Stimulated activated CD4-positive, alpha-beta T cell treated with anti-CD3 and anti-CD28 coated beads, Interleukin-4, amount 100 ng/mL, for 48 hours (primary cell): ENCODE measurements at regions not wholly inside any gene's neighbourhood (a gene's known extent, or its start where the extent isn't known, plus 50 kb on each side); places are given as distances from the start of the nearest gene placed in this dataset.

Experiments used
- DNase-seq, 2 donors: peaks; one replicate each; pipeline ENCODE4 v3.0.0-alpha.2; 2020; ENCODE audit warnings: low read depth in 2 of 2

DNA sequence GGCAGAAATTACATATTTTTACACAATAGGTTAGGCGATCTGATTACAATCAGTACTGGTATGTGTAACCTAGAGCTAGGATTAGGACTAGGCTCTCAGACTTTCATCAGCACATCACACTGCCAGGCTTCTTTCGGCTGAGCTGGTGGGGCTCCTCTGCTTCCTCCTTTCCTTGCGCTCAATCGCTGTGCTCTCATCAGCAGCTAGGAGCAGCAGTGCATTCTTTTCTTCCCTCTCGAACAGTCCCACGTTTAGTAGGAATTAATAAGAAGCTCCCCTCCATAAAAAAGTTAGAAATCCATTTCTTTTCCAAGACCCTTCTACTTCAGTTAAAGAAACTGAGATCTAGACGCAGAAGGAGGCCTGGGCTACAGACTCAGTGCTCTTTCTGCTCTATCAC, 350.4 kb downstream of the SPRY1 start:
- DNase-seq: no peak

DNA sequence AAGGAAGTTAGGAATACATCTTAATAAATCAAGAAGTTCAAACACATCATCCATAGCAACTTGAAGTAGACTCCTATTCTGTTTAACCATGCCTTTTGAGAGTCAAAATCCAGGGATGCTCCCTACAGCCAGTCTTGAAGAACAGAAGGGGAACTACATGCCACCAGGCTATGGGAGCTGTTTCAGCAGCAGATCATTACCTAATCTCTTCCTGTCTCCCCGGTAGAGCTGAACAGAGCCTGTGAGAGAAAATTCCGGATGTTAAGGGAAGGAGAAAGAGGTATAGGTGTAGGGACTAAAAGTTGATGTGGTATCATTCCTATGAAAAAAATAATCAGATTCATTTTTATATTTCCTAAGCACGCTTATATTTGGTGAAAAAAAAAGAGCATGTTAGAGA, 352.2 kb downstream of the SPRY1 start:
- DNase-seq: no peak

DNA sequence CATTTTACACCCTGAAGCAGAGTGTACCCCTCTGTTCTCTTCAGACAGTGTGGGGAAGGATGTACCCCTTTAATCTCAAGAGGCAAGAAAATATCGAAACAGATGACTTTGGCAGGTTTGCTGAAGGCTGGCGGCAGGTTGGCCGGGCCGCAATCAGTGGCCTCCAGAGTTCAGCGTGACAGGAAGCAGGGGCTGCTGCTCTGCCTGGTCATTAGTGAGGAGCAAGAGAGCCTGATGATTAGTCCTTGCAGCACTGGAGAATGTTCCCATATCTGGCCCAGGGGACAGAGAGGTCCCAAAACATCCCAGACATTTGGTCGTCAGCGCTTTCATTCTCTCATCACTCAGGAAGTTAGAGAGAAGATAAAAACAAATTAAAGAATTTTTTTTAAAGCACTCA, 352.8 kb downstream of the SPRY1 start:
- DNase-seq: no peak

DNA sequence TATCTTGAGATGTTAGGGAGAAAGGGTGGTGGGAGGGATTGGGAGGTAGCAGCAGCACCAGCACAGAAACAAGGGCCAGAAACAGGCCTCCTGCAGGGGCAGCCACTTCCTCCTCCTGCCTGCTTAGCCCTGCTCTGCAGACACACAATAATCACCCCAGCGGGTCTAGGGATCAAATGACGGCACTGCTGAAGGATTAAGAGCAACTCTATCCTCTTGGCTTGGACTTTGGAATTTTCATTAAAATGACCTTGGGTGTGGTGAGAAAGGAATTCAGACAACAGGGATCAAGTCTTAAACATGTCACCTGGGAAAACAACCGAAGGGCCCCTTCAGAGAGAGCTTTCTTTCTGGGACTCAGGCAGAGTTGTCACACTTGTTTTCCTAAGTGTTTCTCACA, 353.4 kb downstream of the SPRY1 start:
- DNase-seq: no peak

DNA sequence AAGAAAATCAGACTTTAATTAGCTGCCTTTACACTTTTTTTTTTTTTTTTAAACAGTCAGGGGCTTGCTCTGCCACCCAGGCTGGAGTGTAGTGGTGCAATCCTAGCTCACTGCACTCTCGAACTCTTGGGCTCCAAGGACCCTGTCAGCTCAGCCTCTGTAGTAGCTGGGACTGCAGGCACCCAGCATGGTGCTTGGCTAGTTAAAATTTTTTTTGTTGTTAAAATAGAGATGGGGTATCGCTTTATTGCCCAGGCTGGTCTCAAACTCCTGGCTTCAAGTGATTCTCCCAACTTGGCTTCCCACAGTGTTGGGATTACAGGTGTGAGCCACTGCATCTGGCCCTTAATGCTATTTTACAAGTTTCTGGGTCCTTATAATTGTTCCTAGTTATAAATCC, 359.1 kb downstream of the SPRY1 start:
- no peak for DNase-seq

DNA sequence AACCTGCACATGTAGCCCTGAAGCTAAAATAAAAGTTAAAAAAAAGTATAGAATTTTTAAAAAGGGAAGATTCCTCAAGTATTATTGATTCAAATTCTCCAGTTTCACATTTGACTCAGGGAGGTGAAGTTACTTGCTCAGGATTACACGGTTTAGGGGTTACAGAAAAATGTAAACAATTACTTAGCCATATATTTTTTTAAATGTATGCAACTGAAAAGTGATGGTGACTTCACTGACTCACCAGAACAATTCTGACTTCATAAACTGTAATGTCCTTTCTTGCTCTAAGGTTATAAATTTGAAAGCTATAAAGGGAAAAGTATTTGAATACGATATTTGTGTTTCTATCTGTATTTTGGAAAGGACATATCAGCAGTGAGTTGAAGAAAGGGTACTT, 371.2 kb downstream of the SPRY1 start:
- no peak for DNase-seq

DNA sequence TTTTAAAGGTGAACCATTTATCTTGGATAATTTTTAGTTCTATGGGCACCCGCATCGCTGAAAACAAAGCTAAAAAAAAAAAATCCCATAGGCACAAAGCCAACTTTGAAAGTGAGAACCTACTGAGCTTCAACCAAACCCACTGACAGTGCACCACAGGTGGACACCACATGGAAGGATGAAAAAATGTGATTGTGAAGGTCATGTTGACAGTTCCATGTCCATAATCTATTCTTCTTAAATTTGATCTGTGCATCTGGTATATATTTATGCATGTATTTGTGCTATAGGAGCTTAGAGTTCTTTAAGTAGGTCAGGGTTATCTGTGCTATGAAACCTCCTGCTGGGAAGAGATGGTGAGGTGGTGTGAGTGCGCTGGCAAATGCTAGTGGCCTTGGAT, 374.3 kb downstream of the SPRY1 start:
- DNase-seq: no peak

DNA sequence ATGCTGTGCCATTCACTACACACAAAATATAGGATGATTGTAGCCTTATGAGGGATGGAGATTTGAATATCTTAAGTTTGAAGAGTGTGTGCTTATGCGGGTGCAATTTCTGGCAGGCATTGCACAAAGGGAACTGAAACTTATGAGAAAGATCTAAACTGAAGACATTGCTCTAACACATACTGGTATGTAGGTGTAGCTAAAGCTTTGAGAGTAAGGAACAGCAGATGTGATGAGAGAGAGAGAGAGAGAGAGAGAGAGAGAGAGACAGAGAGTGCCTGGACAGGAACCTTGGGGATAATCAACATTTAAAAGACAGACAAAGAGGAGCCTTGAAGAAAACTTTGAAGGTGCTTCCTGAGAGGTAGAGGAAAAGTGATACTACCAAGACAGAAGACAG, 379.7 kb downstream of the SPRY1 start:
- DNase-seq: no peak

DNA sequence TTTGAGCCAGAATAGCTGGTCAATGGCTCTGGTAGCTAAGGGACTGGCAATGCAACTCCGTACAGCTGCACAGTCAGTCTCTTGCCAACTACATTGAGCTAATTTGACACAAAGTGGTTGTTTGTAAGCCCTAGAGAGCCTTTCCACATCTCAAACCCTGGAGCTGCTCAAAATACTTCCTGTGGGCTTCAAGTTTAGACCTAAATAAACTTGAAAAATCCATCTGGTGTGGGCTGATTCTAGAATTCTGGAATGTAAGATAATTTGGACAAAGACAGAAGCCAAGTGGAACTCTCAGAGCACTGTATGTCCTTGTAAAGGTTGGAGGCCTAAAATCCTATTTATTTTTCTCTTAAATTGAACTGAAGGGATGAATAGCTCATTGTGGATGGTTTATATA, 380.8 kb downstream of the SPRY1 start:
- DNase-seq: no peak

DNA sequence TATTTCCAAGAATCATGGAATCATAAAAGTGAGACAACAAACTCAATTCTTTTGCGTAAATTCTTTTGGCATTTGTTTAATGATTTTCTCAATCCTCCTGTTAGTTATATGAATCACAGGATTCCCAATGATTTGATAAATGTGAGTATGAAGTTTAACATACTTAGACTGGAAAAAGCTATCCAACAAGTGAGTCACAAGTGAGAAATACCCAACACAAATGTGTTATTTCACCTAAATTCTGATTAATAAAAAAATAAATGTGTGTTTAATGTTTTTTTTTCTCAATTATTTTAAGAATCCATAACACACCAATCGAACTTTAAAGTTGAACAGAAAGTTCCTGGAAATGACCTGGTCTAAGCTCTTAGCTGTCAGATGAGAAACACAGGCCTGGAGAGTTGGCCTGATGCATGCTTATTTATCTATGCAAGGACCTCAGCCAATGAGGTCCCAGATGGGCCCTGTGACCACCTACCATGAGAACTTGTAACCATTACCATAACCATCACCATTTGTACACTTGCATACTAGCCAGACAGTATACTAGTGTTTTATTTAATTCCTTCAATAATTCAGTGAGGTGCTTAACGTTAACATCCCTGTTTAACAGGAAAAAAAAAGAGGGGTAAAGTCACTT, 386.7 kb downstream of the SPRY1 start:
- no peak for DNase-seq

DNA sequence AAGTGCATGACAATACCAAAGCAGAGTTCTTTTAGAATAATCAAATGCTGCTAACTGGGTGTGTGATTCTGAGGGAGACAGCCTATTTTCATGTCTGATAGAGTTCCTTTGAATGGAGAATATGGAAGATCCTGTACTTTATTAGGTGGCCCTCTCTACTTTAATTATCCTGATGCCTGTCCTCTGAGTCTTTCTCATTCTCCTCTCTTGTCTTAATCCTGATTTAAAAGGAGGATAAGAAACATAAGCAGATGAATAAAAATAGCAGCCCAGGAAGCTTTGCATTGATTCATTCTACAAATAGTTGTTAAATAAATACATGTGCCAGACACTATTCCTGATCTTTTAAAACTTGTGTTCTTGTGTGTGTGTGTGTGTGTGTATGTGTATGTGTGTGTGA, 387.3 kb downstream of the SPRY1 start:
- no peak for DNase-seq

DNA sequence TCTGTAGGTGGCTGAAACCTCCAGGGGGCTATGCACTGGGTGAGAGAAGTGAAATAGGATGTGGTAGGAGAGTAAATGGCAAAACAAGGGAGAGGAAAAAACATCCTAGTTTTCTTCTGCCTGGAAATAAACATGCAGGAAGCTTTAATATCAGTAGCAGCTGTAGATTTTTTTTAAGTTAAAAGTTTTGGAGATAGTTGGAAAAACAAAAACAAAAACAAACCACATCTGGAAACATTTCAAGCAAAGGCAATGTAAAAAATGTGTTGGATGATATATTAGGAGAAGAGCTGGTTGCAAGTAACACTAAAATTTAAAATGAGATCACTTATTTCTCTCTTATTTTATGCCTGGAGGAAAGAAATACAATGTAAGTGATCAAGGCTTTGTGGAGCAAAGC, 388.0 kb downstream of the SPRY1 start:
- no peak for DNase-seq

DNA sequence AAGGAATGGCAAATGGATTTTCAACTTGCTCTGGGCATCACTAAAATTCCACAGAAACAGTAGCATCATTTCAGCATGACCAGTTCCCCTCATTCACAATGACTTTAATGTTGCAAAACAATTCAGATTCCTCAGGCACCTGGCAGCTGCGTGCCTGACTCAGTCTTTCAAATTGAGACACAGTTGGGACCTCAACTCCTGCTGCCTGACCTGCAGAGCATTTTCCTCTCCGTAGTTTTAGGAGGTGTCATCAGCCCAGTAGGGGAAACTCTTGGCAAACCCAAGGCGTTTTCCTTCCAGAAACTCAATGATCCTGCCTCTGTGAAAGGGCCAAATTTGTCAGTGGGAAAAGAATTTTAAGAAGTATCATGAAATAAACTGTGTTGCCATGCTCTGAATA, 388.9 kb downstream of the SPRY1 start:
- DNase-seq: no peak

DNA sequence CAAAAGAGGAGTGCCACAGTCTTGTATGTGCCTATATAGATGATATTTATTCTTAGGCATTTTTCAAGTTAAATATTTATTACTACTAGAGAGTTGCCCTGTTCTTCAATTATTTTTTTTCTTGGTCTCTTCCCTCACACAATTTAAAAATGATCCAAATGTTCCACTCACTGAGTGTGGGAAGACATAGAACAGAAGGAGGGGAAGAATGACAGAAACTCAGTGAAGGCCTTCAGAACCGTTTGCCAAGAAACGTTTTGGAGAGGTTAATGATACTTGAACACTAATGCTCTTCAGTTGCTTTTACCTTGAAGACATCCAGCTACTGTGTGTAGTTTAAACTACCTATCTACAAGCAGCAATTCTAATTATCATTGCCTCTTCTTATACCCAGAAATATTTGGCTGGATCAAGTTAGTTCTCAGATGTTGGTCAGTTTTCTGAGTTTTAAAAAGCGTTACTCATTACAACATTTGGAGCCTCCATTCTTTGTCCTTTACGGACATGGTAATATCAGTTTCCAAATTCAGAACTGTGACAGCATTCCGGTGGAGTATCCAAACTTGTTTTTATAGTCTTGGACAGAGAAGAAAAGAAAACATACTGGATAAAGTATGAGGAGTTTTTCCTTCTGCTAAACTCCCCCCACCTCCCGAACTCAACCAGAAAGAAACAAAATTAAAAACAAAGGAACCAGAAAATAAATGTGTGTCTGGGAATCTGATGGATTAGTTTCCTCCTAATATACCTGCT, 389.7 kb downstream of the SPRY1 start:
- DNase-seq: no peak

DNA sequence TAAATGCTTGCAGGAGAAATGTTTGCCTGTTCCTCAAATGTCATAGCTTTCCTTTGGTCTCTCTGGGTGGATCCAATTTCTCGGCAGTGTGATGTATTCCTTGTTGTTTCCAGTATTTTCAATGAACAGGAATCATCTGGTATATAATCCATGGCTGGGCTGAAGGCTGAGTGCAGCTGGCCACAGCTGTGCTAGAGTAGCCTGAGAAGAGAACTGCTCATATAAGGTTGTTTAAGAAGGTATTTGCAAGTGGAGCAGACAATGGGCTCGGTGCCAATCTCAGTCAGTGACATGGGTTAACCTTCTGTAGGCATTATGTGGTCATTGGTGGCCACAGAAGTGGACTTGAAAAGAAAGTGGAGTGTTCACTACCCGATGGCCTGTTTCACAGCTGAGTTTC, 390.3 kb downstream of the SPRY1 start:
- no peak for DNase-seq

DNA sequence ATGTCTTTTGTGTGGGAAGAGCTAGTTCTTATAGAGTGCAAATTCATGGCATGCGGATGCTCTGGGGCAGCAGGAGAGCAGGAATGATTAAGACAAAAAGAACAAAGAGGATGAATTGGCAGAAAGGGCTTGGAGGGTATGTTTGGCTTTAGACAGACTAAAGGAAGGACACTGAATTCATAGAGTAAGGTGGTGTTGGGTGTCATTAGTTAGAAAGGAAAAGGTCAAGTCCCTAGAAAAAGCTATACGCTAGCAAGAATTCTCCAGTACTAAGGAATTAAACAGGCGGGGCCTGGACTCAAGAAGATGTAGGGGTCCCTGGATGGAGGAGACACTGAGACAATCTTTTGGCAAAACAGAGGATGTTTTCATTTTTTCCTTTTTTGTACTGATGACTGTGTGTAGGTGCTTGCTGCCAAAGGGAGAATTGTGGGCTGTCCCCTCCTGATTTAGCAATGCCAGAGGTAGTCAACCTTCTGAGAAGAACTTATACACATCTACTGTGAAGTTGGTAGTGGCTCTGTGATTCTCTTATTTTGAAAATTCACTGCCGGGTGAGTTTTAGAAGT, 391.0 kb downstream of the SPRY1 start:
- DNase-seq: no peak

DNA sequence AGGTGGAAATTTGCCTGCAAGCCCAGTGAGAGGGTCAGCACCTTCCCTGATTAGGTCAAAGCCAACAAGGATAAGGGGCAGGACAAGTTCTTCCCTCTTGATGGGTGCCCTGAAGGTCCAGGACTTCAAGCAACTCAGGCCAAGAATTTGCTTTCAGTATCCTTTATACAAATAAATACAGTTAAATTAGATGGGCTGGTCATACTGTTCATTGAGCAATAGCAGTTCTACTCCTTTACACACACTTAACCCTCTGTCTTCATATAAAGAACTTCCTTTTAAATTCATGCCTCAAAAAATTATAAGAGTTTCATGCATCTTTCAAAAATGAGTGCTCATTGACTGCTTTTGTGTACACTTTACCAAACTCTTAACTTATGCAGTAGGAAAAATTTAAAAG, 392.0 kb downstream of the SPRY1 start:
- DNase-seq: no peak

DNA sequence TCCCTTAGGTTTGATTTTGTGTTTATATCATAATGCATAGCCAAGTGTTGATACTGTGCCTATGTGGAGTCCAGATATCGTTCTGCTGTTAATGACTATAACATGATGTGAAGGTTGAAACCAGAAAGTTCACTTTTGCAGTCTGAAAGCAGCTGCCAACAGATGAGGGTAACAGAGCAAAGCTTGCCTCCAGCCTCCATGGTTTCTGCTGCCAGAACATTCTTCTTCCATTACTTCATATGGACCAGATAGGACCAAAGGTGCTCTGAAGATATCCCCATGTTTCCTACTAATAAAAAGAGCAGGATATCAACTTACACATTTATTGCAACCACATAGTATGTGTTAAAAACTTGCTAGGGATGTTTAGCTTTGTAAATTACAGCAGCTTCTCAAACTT, 394.1 kb downstream of the SPRY1 start:
- no peak for DNase-seq

DNA sequence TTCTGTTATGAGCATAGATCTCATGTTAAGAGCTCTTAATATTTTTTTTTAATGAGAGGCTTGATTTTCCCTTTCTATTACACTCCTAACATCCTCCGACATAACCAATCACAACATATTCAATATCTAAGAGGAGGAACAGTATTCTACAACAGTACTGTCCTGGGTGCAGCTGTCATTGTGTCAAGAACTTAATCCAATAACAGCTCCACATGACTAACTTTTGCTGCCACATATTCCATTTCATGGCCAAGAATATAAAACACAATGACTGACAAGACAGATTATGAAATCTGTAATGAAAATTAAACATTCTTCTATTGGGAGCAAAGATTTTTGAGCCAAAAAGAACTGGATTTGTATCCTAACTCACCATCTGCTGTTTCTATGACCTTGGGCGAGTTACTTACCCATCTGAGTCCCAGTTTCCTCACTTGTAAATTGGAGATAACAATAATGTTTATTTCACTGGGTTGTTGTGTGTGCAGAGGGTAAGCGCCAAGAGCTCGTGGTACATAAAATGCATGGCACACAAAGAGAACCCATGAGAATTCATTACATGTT, 405.6 kb downstream of the SPRY1 start:
- DNase-seq: no peak

DNA sequence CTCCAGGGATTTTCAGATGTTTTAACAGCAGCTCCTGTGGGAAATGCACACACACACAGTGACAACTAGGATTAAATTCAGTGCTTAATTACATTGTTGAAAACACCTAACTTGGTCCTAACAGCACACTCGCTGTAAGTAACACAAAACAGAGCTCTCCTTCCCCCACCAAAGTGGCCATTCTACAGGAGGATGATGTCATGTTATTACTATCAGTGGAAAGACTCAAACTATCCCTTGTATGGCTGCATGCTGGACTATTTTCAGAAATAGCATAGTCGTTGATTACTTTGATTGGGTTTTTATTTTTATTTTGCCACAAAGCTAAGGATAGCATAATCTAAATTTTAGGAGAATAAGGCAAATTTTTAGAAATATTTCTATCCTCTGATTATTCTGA, 406.3 kb downstream of the SPRY1 start:
- DNase-seq: no peak

DNA sequence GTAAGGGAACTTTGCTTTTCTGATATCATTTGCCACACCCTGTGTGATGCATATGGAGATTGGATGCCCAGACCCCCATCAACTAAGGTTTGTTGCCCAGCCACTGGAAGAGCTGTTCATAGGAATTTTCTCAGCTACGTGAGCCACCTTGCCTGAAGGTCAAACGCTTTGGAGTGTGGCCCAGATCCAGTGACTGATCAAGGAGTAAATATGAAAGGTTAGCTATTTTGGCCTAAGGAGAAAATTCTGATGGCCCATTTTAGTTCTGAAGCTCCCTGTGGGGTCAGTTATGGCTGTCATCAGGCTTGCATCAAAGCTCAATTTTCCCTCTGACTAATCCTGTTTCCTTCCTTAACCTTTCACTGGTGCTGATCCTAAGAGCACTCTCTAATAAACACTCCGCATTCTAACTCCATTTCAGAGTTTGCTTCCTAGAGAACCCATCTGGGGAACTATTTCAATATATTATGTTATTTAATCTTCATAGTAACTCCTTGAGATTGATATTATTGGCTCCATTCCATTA, 407.7 kb downstream of the SPRY1 start:
- no peak for DNase-seq

DNA sequence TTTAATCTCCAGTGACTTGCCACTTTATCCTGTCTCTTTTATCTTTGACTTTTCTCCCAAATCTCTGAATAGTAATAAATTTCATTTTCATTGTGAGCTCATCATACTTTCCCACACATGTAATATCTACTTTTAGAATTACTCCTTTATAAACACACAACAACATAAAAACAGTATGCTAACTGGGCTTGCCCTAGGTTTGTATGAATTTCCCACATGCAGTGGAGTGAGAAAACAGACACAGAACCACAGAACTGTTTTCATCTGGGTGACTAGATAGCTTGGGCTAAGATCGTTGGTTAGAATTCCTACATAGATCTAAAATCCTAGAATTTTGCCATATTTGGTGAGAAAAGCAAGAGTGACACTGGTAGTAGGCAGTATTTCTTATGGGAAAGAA, 409.5 kb downstream of the SPRY1 start:
- DNase-seq: no peak

DNA sequence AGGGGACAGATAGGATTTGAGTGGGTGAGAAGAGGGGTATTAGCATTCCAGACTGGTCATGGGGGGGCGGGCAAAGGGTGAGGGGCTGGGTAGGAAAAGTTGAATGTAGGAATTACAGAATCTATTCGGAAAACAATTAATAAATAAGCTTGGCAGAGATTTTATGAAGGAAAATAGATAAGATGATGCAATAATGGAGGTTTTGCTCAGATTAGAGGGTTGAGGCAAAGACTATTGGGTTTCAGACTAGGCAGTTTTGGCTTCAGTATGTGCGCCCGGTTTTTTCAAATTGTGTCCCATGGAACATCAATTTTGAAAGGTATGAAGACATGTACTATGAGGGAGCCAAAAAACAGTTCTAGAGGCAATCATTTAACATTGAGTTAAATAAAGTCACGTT, 410.6 kb downstream of the SPRY1 start:
- no peak for DNase-seq
